ENCODE measurements at regions not wholly inside any gene's neighbourhood (a gene's known extent, or its start where the extent isn't known, plus 50 kb on each side); places are given as distances from the start of the nearest gene placed in this dataset.

GRCh38 chr7:52064493-52064892, 747.9 kb upstream of the COBL start:
- POLR2A ChIA-PET, result no interaction called here
- Mint-ChIP-seq H3K27ac (no peak overlapping the region), H3K4me3 (no peak overlapping the region), H3K36me3 (ENCODE audit: low read depth) (no peaks in the 10 kb centered on the region), H3K9me3 (no peaks in the 10 kb centered on the region), H3K27me3 (no peaks in the 10 kb centered on the region), H3K4me1 (no peaks in the 10 kb centered on the region)
- intact Hi-C loops (cut with micrococcal nuclease), result no loop called here
- CTCF ChIA-PET, result no interaction called here
- ATAC-seq (ENCODE audit: low read depth) (no peak), DNase-seq (no peak)
- no peak for TF ChIP-seq CTCF (IDR thresholded peaks at IDR 0.05)

- Mint-ChIP-seq H3K4me1 (no peaks in the 10 kb centered on the region), H3K27me3 (no peaks in the 10 kb centered on the region), H3K36me3 (ENCODE audit: low read depth) (no peaks in the 10 kb centered on the region), H3K27ac (no peak overlapping the region), H3K9me3 (no peaks in the 10 kb centered on the region), H3K4me3 (no peak overlapping the region)
- ATAC-seq (ENCODE audit: low read depth) (no peak), DNase-seq (no peak)
- CTCF ChIA-PET, result no interaction called here
- intact Hi-C loops (cut with micrococcal nuclease), result no loop called here
- no peak for TF ChIP-seq CTCF (IDR thresholded peaks at IDR 0.05)
- POLR2A ChIA-PET, result no interaction called here
Measured at GRCh38 chr7:52061666-52062065, 745.1 kb upstream of the COBL start.

GRCh38 chr7:52053525-52053924, 736.9 kb upstream of the COBL start:
- Mint-ChIP-seq H3K9me3 (peaks cover 4% of the 10 kb centered on the region), H3K27ac (no peak overlapping the region), H3K27me3 (no peaks in the 10 kb centered on the region), H3K4me3 (no peak overlapping the region), H3K36me3 (ENCODE audit: low read depth) (no peaks in the 10 kb centered on the region), H3K4me1 (no peaks in the 10 kb centered on the region)
- no peak for TF ChIP-seq CTCF (IDR thresholded peaks at IDR 0.05)
- intact Hi-C loops (cut with micrococcal nuclease), result no loop called here
- DNase-seq (no peak), ATAC-seq (ENCODE audit: low read depth) (no peak)
- POLR2A ChIA-PET, result no interaction called here
- CTCF ChIA-PET, result no interaction called here

- TF ChIP-seq CTCF (IDR thresholded peaks at IDR 0.05), result no peak
- no peaks in the 10 kb centered on the region for H3K36me3 Mint-ChIP-seq (ENCODE audit: low read depth)
- DNase-seq (no peak), ATAC-seq (ENCODE audit: low read depth) (no peak)
- ChIA-PET CTCF (no interaction called here), POLR2A (no interaction called here)
- no peak overlapping the region for H3K27ac Mint-ChIP-seq
- H3K4me1 Mint-ChIP-seq, result no peaks in the 10 kb centered on the region
- peaks cover 6% of the 10 kb centered on the region for H3K9me3 Mint-ChIP-seq
- H3K27me3 Mint-ChIP-seq, result no peaks in the 10 kb centered on the region
- H3K4me3 Mint-ChIP-seq, result no peak overlapping the region
- intact Hi-C loops (cut with micrococcal nuclease), result no loop called here
Measured at GRCh38 chr7:52030722-52031121, 714.1 kb upstream of the COBL start.

- intact Hi-C loops (cut with micrococcal nuclease), result no loop called here
- Mint-ChIP-seq H3K4me1 (no peaks in the 10 kb centered on the region), H3K27ac (no peak overlapping the region), H3K27me3 (no peaks in the 10 kb centered on the region), H3K36me3 (ENCODE audit: low read depth) (no peaks in the 10 kb centered on the region), H3K4me3 (no peak overlapping the region), H3K9me3 (peaks cover 4% of the 10 kb centered on the region)
- CTCF ChIA-PET, result no interaction called here
- no peak for ATAC-seq (ENCODE audit: low read depth)
- POLR2A ChIA-PET, result no interaction called here
- no peak for DNase-seq
- no peak for TF ChIP-seq CTCF (IDR thresholded peaks at IDR 0.05)
Measured at GRCh38 chr7:52026140-52026539, 709.5 kb upstream of the COBL start.

All from activated B cell treated with CpG ODN at 0.5 μM for 24 hours (primary cell).